DMS153 (cell line): ENCODE measurements at regions not wholly inside any gene's neighbourhood (a gene's known extent, or its start where the extent isn't known, plus 50 kb on each side); places are given as distances from the start of the nearest gene placed in this dataset.
"Not testable (repeated sequence)": the region's sequence is repeated elsewhere in the genome, so short reads cannot be mapped to it uniquely, and the experiment has no call there.

Experiments
- DNase-seq: peaks from one replicate; lab custom pipeline; 2025; lab: John Stamatoyannopoulos, UW

- DNase-seq: no peak
Observed at GRCh38 chr15:26075770-26076169, 212.6 kb upstream of the ATP10A start.

GRCh38 chr15:26073430-26074333 lies 210.6 kb upstream of the ATP10A start:
- no peak for DNase-seq

GRCh38 chr15:26070095-26070532 lies 207.0 kb upstream of the ATP10A start:
- no peak for DNase-seq

- no peak for DNase-seq
Observed at GRCh38 chr15:26069231-26069641, 206.1 kb upstream of the ATP10A start.

- no peak for DNase-seq
Observed at GRCh38 chr15:26066896-26067295, 203.8 kb upstream of the ATP10A start.

- DNase-seq: no peak
Observed at GRCh38 chr15:26065723-26066122, 202.6 kb upstream of the ATP10A start.

GRCh38 chr15:26061248-26061647 lies 198.1 kb upstream of the ATP10A start:
- no peak for DNase-seq

- DNase-seq: not testable (repeated sequence)
Observed at GRCh38 chr15:26056766-26057165, 193.6 kb upstream of the ATP10A start.

- DNase-seq: no peak
Observed at GRCh38 chr15:26051761-26052675, 188.9 kb upstream of the ATP10A start.

- DNase-seq: no peak
Observed at GRCh38 chr15:26050984-26051383, 187.9 kb upstream of the ATP10A start.

- no peak for DNase-seq
Observed at GRCh38 chr15:26049900-26050657, 187.0 kb upstream of the ATP10A start.

GRCh38 chr15:26048669-26049068 lies 185.5 kb upstream of the ATP10A start:
- DNase-seq: no peak

- no peak for DNase-seq
Observed at GRCh38 chr15:26045516-26045915, 182.4 kb upstream of the ATP10A start.

- no peak for DNase-seq
Observed at GRCh38 chr15:26043018-26043417, 179.9 kb upstream of the ATP10A start.

- no peak for DNase-seq
Observed at GRCh38 chr15:26038693-26039092, 175.6 kb upstream of the ATP10A start.

- DNase-seq: no peak
Observed at GRCh38 chr15:26037369-26037768, 174.2 kb upstream of the ATP10A start.

GRCh38 chr15:26033493-26033892 lies 170.4 kb upstream of the ATP10A start:
- DNase-seq: no peak

- no peak for DNase-seq
Observed at GRCh38 chr15:26032162-26032846, 169.2 kb upstream of the ATP10A start.

- not testable (repeated sequence) for DNase-seq
Observed at GRCh38 chr15:26029586-26029985, 166.5 kb upstream of the ATP10A start.

GRCh38 chr15:26029146-26029545 lies 166.0 kb upstream of the ATP10A start:
- no peak for DNase-seq

GRCh38 chr15:26028086-26028740 lies 165.1 kb upstream of the ATP10A start:
- DNase-seq: no peak
